ENCODE measurements at regions not wholly inside any gene's neighbourhood (a gene's known extent, or its start where the extent isn't known, plus 50 kb on each side); places are given as distances from the start of the nearest gene placed in this dataset.
"Not testable (repeated sequence)": the region's sequence is repeated elsewhere in the genome, so short reads cannot be mapped to it uniquely, and the experiment has no call there.

DNA sequence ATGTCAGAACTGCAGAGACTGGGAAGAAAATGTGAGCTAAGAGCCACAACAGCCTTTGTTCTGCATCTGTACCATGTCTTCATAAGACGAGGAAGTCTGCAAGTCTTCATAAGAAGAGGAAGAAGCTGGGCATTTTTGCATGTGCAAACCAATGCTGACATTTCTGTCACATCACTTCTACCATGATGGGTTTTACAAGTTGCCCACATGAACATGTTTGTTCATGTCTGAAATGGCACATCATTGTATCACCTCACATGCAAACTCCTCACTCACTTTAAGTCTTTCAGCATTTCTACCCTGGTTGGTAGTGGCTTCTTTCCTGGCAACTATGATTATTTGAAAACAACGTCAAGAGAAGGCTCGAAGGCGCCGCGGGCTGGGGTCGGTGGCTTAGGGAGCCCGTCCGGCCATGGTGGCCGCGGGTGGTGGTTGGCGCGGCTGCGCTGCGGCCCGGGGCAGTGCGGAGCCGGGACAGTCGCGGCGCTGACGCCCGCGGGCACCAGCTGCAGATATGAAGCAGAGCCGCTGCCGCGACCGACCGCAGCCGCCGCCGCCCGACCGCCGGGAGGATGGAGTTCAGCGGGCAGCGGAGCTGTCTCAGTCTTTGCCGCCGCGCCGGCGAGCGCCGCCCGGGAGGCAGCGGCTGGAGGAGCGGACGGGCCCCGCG, 433.1 kb upstream of the WWC1 start:
- not testable (repeated sequence) for H3K27ac ChIP-seq (ENCODE audit: insufficient read depth, low read length, poor library complexity, severe bottlenecking); H3K27me3 ChIP-seq (replicated peaks; ENCODE audit: control insufficient read depth, insufficient read depth, low read length, poor library complexity, severe bottlenecking); H3K9me3 ChIP-seq (ENCODE audit: control insufficient read depth, low read length); DNase-seq; H3K4me3 ChIP-seq (ENCODE audit: insufficient read depth, low read depth, low read length, poor library complexity, severe bottlenecking); H3K4me1 ChIP-seq (ENCODE audit: control insufficient read depth, insufficient read depth, low read length, poor library complexity, severe bottlenecking); H3K36me3 ChIP-seq (ENCODE audit: control insufficient read depth, insufficient read depth, low read length)

DNA sequence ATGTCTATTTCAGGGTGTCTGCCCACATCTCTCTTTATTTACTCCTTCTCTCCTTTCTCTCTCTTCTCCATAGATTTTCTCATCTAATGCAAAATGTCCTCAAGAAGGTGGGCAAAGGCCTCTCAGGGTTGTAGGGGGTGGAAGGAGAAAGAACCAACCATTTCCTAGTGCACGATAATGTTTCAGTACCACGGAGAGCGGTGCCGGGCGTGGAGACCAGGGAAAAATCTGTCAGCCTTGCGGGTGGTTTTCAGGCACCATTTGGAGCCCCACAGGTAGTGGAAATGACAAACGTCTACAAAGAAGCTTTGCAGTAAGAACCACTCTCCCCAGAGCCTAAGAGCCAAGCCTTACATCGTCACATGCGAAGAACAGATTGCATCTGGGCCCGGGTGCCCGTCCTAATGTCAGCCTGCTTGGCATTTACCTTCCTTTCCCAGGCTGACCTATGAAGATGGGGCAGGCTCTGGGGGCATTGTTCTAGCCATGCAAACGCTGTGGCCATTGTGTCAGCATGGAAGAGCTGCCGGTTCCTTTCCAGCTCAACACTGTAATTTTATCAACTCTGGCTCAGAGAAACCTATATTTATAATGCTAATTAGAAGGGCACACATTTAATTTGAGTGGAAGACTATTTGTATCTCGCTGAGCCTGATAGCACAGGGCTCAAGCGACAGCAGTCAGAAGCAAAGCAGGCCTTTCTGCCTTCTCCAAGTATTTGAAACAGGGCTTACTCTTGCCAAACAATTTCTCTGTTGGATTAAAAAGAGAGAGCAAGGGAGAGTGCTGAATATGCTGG, 430.1 kb upstream of the WWC1 start:
- Histone ChIP-seq H3K27ac (ENCODE audit: insufficient read depth, low read length, poor library complexity, severe bottlenecking) (no peak overlapping the region), H3K9me3 (ENCODE audit: control insufficient read depth, low read length) (no peaks in the 10 kb centered on the region), H3K4me1 (ENCODE audit: control insufficient read depth, insufficient read depth, low read length, poor library complexity, severe bottlenecking) (no peaks in the 10 kb centered on the region), H3K36me3 (ENCODE audit: control insufficient read depth, insufficient read depth, low read length) (no peaks in the 10 kb centered on the region), H3K4me3 (ENCODE audit: insufficient read depth, low read depth, low read length, poor library complexity, severe bottlenecking) (no peak overlapping the region), H3K27me3 (replicated peaks; ENCODE audit: control insufficient read depth, insufficient read depth, low read length, poor library complexity, severe bottlenecking) (no peaks in the 10 kb centered on the region)
- no peak for DNase-seq

DNA sequence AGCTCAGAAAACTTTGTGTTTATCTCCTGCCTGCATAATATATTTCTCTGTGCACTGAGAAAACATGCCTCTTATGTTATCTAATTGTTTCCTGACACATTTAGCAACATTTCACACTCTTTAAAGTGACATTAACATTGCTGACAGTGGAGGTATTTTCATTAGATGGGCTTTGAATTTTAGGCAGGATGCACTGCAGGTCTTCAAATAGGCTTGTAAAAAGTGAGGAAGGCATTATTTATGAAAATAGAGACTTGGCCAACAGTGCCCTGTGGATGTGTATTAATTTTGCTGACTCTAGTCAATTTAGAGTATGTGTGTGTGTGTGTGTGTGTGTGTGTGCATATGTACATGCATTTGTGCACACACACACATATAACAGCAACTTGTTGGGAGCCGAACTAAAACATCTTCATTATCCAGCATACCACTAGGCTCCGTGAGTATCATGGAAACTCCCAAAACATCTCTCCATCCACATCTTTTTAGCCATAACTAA, 429.5 kb upstream of the WWC1 start:
- Histone ChIP-seq H3K4me1 (ENCODE audit: control insufficient read depth, insufficient read depth, low read length, poor library complexity, severe bottlenecking) (no peaks in the 10 kb centered on the region), H3K4me3 (ENCODE audit: insufficient read depth, low read depth, low read length, poor library complexity, severe bottlenecking) (no peak overlapping the region), H3K27me3 (replicated peaks; ENCODE audit: control insufficient read depth, insufficient read depth, low read length, poor library complexity, severe bottlenecking) (no peaks in the 10 kb centered on the region), H3K9me3 (ENCODE audit: control insufficient read depth, low read length) (no peaks in the 10 kb centered on the region), H3K36me3 (ENCODE audit: control insufficient read depth, insufficient read depth, low read length) (no peaks in the 10 kb centered on the region), H3K27ac (ENCODE audit: insufficient read depth, low read length, poor library complexity, severe bottlenecking) (no peak overlapping the region)
- DNase-seq: no peak

DNA sequence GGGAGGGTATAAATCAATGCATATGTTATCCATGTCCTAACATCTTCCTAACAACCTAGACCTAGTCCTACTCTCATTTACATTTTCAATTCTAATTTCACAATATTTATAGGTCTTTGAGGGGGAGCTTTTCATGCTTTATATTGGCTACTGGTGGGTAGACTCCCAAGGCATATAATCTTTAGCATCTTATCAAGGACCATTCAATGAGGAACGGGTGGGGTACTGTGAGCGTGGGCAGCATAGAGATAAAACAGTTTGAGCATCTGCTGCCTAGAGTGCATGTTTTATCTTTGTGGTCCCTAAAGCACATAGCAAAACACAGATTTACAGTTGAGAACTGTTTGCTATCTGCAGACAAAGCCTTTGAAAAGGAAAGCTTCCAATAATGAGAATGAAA, 427.6 kb upstream of the WWC1 start:
- Histone ChIP-seq H3K4me1 (ENCODE audit: control insufficient read depth, insufficient read depth, low read length, poor library complexity, severe bottlenecking) (no peaks in the 10 kb centered on the region), H3K27ac (ENCODE audit: insufficient read depth, low read length, poor library complexity, severe bottlenecking) (no peak overlapping the region), H3K4me3 (ENCODE audit: insufficient read depth, low read depth, low read length, poor library complexity, severe bottlenecking) (no peak overlapping the region), H3K9me3 (ENCODE audit: control insufficient read depth, low read length) (no peaks in the 10 kb centered on the region), H3K36me3 (ENCODE audit: control insufficient read depth, insufficient read depth, low read length) (no peaks in the 10 kb centered on the region), H3K27me3 (replicated peaks; ENCODE audit: control insufficient read depth, insufficient read depth, low read length, poor library complexity, severe bottlenecking) (no peaks in the 10 kb centered on the region)
- DNase-seq: no peak

DNA sequence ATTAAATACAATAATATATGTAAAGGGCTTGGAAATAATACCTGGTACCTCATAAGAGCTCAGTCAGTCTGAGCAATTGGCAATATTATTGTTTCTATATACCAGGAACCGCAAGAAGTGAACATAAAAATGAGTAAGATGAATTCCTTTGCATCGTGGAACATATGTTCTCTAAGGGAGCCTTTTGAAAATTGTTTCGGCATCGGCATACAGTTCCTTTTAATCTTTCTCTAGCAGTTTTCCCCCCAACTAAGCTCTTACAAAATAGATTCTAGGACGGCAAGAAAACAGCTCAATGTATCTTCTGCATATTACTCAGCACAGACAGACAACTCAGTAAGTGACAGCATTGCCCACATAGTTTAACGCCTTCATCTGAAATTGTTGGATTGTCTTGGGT, 426.6 kb upstream of the WWC1 start:
- no peak for DNase-seq
- no peaks in the 10 kb centered on the region for H3K27me3 ChIP-seq (replicated peaks; ENCODE audit: control insufficient read depth, insufficient read depth, low read length, poor library complexity, severe bottlenecking)
- no peak overlapping the region for H3K4me3 ChIP-seq (ENCODE audit: insufficient read depth, low read depth, low read length, poor library complexity, severe bottlenecking)
- H3K4me1 ChIP-seq (ENCODE audit: control insufficient read depth, insufficient read depth, low read length, poor library complexity, severe bottlenecking): no peaks in the 10 kb centered on the region
- H3K9me3 ChIP-seq (ENCODE audit: control insufficient read depth, low read length): no peaks in the 10 kb centered on the region
- H3K36me3 ChIP-seq (ENCODE audit: control insufficient read depth, insufficient read depth, low read length): no peaks in the 10 kb centered on the region
- H3K27ac ChIP-seq (ENCODE audit: insufficient read depth, low read length, poor library complexity, severe bottlenecking): no peak overlapping the region

DNA sequence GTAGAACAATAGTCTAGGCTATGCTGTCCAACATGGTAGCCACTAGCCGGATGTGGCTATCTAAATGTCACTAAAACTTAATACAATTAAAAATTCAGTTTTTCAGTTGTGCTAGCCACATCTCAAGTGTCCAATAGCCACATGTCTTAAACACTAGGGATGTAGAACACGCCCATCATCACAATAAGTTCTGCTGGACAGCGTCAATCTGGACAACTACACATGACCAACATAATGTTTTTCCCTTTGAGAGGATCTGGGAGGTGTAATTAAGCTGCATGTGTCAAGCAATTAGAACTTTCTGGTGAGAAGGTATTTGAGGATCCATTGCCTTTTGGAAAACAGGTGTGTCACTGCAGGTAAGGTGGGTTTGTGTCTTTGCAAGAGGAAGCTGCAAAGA, 424.6 kb upstream of the WWC1 start:
- Histone ChIP-seq H3K4me3 (ENCODE audit: insufficient read depth, low read depth, low read length, poor library complexity, severe bottlenecking) (no peak overlapping the region), H3K27ac (ENCODE audit: insufficient read depth, low read length, poor library complexity, severe bottlenecking) (no peak overlapping the region), H3K9me3 (ENCODE audit: control insufficient read depth, low read length) (no peaks in the 10 kb centered on the region), H3K27me3 (replicated peaks; ENCODE audit: control insufficient read depth, insufficient read depth, low read length, poor library complexity, severe bottlenecking) (no peaks in the 10 kb centered on the region), H3K4me1 (ENCODE audit: control insufficient read depth, insufficient read depth, low read length, poor library complexity, severe bottlenecking) (no peaks in the 10 kb centered on the region), H3K36me3 (ENCODE audit: control insufficient read depth, insufficient read depth, low read length) (no peaks in the 10 kb centered on the region)
- DNase-seq: no peak

DNA sequence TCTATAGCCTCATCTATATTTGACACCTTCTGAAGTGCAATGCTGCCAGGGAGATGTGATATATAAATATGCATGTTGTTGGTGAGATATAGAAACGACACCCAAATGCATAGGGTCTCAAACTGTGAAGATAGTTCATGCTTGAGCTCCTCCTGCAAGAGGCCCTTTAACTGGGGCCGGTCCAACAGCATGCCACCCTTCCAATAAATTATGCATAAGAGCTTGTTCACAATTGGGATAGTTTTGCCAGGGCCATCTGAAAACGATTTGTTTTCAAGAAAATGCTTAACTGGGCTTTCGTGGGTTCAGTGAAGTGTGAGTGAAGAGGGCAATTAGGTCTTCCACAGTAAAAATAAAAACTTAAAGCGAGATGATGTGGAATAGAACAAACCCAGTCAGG, 424.2 kb upstream of the WWC1 start:
- no peak overlapping the region for H3K27ac ChIP-seq (ENCODE audit: insufficient read depth, low read length, poor library complexity, severe bottlenecking)
- no peak for DNase-seq
- no peak overlapping the region for H3K4me3 ChIP-seq (ENCODE audit: insufficient read depth, low read depth, low read length, poor library complexity, severe bottlenecking)
- H3K36me3 ChIP-seq (ENCODE audit: control insufficient read depth, insufficient read depth, low read length): no peaks in the 10 kb centered on the region
- no peaks in the 10 kb centered on the region for H3K9me3 ChIP-seq (ENCODE audit: control insufficient read depth, low read length)
- H3K27me3 ChIP-seq (replicated peaks; ENCODE audit: control insufficient read depth, insufficient read depth, low read length, poor library complexity, severe bottlenecking): no peaks in the 10 kb centered on the region
- H3K4me1 ChIP-seq (ENCODE audit: control insufficient read depth, insufficient read depth, low read length, poor library complexity, severe bottlenecking): no peaks in the 10 kb centered on the region

DNA sequence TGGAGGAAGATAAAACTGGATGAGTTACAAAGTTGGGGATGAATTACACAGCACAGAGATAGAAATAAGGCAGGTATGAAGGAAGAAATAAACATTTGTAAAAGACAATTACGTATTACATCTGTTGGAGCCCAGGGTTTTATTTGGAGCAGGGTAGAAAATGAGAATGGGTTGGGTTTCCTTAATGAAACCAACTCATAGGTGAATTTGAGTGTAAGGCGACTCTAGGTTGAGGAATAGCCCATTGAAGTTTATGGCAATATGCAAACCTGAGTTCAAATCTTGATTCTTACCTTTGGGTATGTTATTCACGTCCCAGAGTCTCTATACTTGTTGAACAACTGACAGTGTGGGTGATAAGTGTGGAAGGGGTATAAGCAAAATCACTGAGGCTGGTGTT, 422.3 kb upstream of the WWC1 start:
- H3K36me3 ChIP-seq (ENCODE audit: control insufficient read depth, insufficient read depth, low read length): no peaks in the 10 kb centered on the region
- H3K4me3 ChIP-seq (ENCODE audit: insufficient read depth, low read depth, low read length, poor library complexity, severe bottlenecking): no peak overlapping the region
- no peaks in the 10 kb centered on the region for H3K9me3 ChIP-seq (ENCODE audit: control insufficient read depth, low read length)
- no peak overlapping the region for H3K27ac ChIP-seq (ENCODE audit: insufficient read depth, low read length, poor library complexity, severe bottlenecking)
- H3K4me1 ChIP-seq (ENCODE audit: control insufficient read depth, insufficient read depth, low read length, poor library complexity, severe bottlenecking): no peaks in the 10 kb centered on the region
- no peak for DNase-seq
- no peaks in the 10 kb centered on the region for H3K27me3 ChIP-seq (replicated peaks; ENCODE audit: control insufficient read depth, insufficient read depth, low read length, poor library complexity, severe bottlenecking)

DNA sequence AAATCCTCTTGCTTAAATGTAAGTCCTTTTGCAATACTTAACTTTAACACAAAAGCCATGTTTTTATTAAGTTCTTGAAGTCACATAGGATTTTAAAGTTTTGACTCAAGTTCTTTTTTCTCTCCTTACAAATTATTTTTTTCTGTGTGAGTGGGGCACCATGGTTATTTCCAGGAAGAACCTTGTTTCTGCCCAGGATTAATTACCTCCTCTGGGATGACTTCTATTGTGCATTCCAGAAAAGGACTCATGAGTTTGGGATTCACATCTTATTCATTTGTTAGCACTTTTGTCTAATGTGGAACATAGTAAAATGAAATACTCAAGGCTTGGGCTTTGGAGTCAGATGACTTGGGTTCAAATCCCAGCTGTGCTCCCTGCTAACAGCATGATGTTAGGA, 421.4 kb upstream of the WWC1 start:
- no peak overlapping the region for H3K4me3 ChIP-seq (ENCODE audit: insufficient read depth, low read depth, low read length, poor library complexity, severe bottlenecking)
- no peaks in the 10 kb centered on the region for H3K36me3 ChIP-seq (ENCODE audit: control insufficient read depth, insufficient read depth, low read length)
- DNase-seq: no peak
- H3K9me3 ChIP-seq (ENCODE audit: control insufficient read depth, low read length): no peaks in the 10 kb centered on the region
- no peaks in the 10 kb centered on the region for H3K27me3 ChIP-seq (replicated peaks; ENCODE audit: control insufficient read depth, insufficient read depth, low read length, poor library complexity, severe bottlenecking)
- no peak overlapping the region for H3K27ac ChIP-seq (ENCODE audit: insufficient read depth, low read length, poor library complexity, severe bottlenecking)
- no peaks in the 10 kb centered on the region for H3K4me1 ChIP-seq (ENCODE audit: control insufficient read depth, insufficient read depth, low read length, poor library complexity, severe bottlenecking)

DNA sequence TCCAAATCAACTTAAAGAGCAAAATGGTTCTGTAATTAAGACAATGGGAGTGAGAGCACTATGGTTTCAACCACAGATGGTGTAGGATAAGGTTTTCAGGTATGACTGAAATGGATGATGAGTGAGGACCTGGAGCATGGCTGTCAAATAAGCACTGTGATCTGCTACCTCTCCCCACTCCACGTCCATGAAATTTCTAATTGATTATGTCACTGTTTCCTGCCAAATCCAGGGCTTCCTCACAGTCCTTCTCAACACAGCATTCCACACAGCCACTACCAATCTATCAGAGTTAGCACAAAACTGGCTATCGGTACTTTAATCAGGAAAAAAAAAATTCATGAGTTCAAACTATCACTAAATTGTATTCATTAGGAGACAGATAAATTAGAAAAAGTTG, 420.4 kb upstream of the WWC1 start:
- DNase-seq: no peak
- Histone ChIP-seq H3K27ac (ENCODE audit: insufficient read depth, low read length, poor library complexity, severe bottlenecking) (no peak overlapping the region), H3K4me3 (ENCODE audit: insufficient read depth, low read depth, low read length, poor library complexity, severe bottlenecking) (no peak overlapping the region), H3K9me3 (ENCODE audit: control insufficient read depth, low read length) (no peaks in the 10 kb centered on the region), H3K36me3 (ENCODE audit: control insufficient read depth, insufficient read depth, low read length) (no peaks in the 10 kb centered on the region), H3K4me1 (ENCODE audit: control insufficient read depth, insufficient read depth, low read length, poor library complexity, severe bottlenecking) (no peaks in the 10 kb centered on the region), H3K27me3 (replicated peaks; ENCODE audit: control insufficient read depth, insufficient read depth, low read length, poor library complexity, severe bottlenecking) (no peaks in the 10 kb centered on the region)

Data from effector memory CD4-positive, alpha-beta T cell (primary cell).